ENCODE measurements at regions not wholly inside any gene's neighbourhood (a gene's known extent, or its start where the extent isn't known, plus 50 kb on each side); places are given as distances from the start of the nearest gene placed in this dataset.

DNA sequence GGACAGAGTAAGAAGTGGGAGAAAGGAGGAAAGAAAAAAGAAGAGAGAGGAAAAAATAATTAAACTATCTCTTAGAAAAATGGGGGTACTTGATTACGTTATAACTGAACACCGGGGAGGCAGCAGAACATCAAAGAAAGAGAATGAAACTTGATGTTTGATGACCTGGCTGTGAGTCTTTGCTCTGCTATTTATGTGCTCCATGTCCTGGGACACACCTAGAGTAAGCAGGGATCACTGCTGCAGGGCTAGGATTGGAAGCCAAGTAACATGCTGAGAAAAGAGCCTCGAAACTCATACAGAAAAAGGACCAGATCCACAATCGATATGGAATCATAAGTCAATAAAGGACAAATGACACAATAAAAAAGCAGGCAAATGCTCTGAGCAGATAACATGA is 56.7 kb upstream of the COL13A1 start:
- Histone ChIP-seq H3K27ac (no peak overlapping the region), H3K36me3 (replicated peaks in 1 of 2) (no peaks in the 10 kb centered on the region), H3K4me3 (no peak overlapping the region), H3K27me3 (no peaks in the 10 kb centered on the region), H3K9me3 (replicated peaks in 1 of 3) (no peaks in the 10 kb centered on the region), H3K4me1 (replicated peaks in 1 of 2) (no peaks in the 10 kb centered on the region)
- no peak for DNase-seq
- intact Hi-C loops (cut with DNase I), result loop anchor here in 1 of 2 donors (5.0 kb wide), 1 partner anchor 57 kb away; the partner anchor contains the start of gene COL13A1
- TF ChIP-seq, protein P1, sequence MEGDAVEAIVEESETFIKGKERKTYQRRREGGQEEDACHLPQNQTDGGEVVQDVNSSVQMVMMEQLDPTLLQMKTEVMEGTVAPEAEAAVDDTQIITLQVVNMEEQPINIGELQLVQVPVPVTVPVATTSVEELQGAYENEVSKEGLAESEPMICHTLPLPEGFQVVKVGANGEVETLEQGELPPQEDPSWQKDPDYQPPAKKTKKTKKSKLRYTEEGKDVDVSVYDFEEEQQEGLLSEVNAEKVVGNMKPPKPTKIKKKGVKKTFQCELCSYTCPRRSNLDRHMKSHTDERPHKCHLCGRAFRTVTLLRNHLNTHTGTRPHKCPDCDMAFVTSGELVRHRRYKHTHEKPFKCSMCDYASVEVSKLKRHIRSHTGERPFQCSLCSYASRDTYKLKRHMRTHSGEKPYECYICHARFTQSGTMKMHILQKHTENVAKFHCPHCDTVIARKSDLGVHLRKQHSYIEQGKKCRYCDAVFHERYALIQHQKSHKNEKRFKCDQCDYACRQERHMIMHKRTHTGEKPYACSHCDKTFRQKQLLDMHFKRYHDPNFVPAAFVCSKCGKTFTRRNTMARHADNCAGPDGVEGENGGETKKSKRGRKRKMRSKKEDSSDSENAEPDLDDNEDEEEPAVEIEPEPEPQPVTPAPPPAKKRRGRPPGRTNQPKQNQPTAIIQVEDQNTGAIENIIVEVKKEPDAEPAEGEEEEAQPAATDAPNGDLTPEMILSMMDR (IDR thresholded peaks at IDR 0.05), result no peak
- no peak for TF ChIP-seq POLR2A (IDR thresholded peaks at IDR 0.05)
- 85 to 91% (median 86%) methylated on average over 4 of the region's 4 CpGs for WGBS, 4 donors

DNA sequence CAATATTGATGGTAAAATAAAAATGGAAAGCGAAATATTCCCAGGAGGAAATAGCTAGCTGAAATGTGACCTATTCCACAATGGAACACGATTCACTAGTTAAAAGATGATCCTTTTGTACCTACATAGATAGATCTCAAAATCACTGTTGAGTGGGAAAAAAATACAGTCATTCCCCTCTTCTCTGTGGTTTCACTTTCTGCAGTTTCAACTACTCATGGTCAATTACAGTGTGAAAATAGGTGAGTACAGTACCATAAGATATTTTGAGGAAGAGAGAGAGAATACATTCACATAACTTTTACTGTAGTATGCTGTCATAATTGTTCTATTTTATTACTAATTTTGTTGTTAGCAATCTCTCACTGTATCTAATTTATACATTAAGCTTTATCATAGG is 56.0 kb upstream of the COL13A1 start:
- H3K27me3 ChIP-seq, result no peaks in the 10 kb centered on the region
- 75 to 86% (median 81%) methylated on average over 2 of the region's 2 CpGs for WGBS, 4 donors
- TF ChIP-seq, protein P1 (IDR thresholded peaks at IDR 0.05), result no peak
- H3K36me3 ChIP-seq (replicated peaks in 1 of 2), result no peaks in the 10 kb centered on the region
- H3K9me3 ChIP-seq (replicated peaks in 1 of 3), result no peaks in the 10 kb centered on the region
- intact Hi-C loops (cut with DNase I), result no loop called here
- no peaks in the 10 kb centered on the region for H3K4me1 ChIP-seq (replicated peaks in 1 of 2)
- DNase-seq, result no peak
- H3K4me3 ChIP-seq, result no peak overlapping the region
- H3K27ac ChIP-seq, result no peak overlapping the region

DNA sequence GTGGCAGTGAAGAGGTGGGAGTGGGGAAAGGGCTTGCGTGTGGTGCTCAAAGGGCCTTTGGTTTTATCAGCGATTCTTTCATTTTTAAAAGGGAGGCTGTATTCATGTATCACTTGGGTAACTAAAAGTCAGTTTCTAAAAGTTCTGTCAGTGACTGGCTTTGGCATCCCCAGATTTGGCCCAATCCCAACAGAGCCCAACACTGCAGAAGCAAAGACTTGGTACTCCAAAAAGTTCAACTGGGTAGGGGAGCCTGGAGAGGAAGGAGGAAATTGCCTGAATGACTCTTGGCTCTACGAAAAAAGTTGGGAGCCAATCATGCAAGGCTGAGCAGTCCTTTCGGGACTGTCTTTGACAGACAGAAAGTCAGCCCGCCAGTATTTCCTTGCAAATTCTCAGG is 54.5 kb upstream of the COL13A1 start:
- Histone ChIP-seq H3K4me3 (no peak overlapping the region), H3K27me3 (no peaks in the 10 kb centered on the region), H3K36me3 (replicated peaks in 1 of 2) (no peaks in the 10 kb centered on the region), H3K4me1 (replicated peaks in 1 of 2) (no peaks in the 10 kb centered on the region), H3K9me3 (replicated peaks in 1 of 3) (no peaks in the 10 kb centered on the region), H3K27ac (no peak overlapping the region)
- TF ChIP-seq POLR2A (IDR thresholded peaks at IDR 0.05), result no peak
- TF ChIP-seq, protein P1 (IDR thresholded peaks at IDR 0.05), result no peak
- intact Hi-C loops (cut with DNase I), result no loop called here
- 87 to 95% (median 92%) methylated on average over 5 of the region's 5 CpGs for WGBS, 4 donors
- DNase-seq, result no peak

DNA sequence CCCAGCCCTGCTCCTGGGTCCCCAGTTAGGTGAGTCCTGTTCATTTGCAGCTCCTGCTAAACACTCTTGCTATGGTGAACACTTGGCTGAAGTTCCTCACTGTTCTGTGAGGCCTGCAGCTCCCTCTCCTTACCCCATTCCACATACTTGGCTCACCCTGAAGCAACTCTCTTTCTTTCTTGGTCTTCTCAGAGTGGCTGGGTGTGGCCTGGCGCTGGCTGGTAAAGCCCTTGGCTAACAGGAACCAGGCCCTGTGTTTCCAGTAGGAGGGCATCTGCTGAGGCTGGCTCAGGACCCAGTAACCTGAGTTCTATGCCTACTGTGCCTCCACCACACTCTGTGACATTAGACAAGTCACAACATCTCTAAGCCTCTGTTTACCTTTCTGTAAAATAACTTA is 53.1 kb upstream of the COL13A1 start:
- no peaks in the 10 kb centered on the region for H3K4me1 ChIP-seq (replicated peaks in 1 of 2)
- intact Hi-C loops (cut with DNase I), result no loop called here
- no peaks in the 10 kb centered on the region for H3K9me3 ChIP-seq (replicated peaks in 1 of 3)
- WGBS, 4 donors, result 28 to 88% (median 83%) methylated on average over 1 of the region's 1 CpG
- no peak for DNase-seq
- no peak overlapping the region for H3K4me3 ChIP-seq
- no peaks in the 10 kb centered on the region for H3K36me3 ChIP-seq (replicated peaks in 1 of 2)
- no peak overlapping the region for H3K27ac ChIP-seq
- TF ChIP-seq POLR2A (IDR thresholded peaks at IDR 0.05), result no peak
- TF ChIP-seq, protein P1 (IDR thresholded peaks at IDR 0.05), result no peak
- no peaks in the 10 kb centered on the region for H3K27me3 ChIP-seq
